C4-2B (cell line): ENCODE measurements at regions not wholly inside any gene's neighbourhood (a gene's known extent, or its start where the extent isn't known, plus 50 kb on each side); places are given as distances from the start of the nearest gene placed in this dataset.
"Not testable (repeated sequence)": the region's sequence is repeated elsewhere in the genome, so short reads cannot be mapped to it uniquely, and the experiment has no call there.

Experiments
- ZFX ChIP-seq: fragments of 450-650 bp; IDR thresholded peaks from 2 replicates; pipeline ENCODE4 v1.6.1; 2017
- TF ChIP-seq, protein P1 (sequence below): fragments of 450-650 bp; conservative IDR thresholded peaks from 2 replicates; pipeline ENCODE4 v1.5.1; 2017; ENCODE audit warnings: mild to moderate bottlenecking

DNA sequence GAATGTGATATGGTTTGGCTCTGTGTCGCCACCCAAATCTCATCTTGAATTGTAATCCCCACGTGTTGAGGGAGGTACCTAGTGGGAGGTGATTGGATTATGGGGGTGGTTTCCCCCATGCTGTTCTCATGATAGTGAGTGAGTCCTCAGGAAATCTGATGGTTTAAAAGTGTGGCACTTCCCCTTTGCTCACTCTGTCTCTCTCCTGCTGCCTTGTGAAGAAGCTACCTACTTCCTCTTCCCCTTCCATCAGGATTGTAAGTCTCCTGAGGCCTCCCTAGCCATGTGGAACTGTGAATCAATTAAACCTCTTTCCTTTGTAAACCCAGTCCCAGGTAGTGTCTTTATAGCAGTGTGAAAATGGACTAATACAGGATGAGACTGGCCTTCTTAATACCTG, 73.2 kb upstream of the MRPS22 start:
- TF ChIP-seq, protein P1, sequence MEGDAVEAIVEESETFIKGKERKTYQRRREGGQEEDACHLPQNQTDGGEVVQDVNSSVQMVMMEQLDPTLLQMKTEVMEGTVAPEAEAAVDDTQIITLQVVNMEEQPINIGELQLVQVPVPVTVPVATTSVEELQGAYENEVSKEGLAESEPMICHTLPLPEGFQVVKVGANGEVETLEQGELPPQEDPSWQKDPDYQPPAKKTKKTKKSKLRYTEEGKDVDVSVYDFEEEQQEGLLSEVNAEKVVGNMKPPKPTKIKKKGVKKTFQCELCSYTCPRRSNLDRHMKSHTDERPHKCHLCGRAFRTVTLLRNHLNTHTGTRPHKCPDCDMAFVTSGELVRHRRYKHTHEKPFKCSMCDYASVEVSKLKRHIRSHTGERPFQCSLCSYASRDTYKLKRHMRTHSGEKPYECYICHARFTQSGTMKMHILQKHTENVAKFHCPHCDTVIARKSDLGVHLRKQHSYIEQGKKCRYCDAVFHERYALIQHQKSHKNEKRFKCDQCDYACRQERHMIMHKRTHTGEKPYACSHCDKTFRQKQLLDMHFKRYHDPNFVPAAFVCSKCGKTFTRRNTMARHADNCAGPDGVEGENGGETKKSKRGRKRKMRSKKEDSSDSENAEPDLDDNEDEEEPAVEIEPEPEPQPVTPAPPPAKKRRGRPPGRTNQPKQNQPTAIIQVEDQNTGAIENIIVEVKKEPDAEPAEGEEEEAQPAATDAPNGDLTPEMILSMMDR, result not testable (repeated sequence)
- TF ChIP-seq ZFX, result not testable (repeated sequence)
